ENCODE measurements at regions not wholly inside any gene's neighbourhood (a gene's known extent, or its start where the extent isn't known, plus 50 kb on each side); places are given as distances from the start of the nearest gene placed in this dataset.

DNA sequence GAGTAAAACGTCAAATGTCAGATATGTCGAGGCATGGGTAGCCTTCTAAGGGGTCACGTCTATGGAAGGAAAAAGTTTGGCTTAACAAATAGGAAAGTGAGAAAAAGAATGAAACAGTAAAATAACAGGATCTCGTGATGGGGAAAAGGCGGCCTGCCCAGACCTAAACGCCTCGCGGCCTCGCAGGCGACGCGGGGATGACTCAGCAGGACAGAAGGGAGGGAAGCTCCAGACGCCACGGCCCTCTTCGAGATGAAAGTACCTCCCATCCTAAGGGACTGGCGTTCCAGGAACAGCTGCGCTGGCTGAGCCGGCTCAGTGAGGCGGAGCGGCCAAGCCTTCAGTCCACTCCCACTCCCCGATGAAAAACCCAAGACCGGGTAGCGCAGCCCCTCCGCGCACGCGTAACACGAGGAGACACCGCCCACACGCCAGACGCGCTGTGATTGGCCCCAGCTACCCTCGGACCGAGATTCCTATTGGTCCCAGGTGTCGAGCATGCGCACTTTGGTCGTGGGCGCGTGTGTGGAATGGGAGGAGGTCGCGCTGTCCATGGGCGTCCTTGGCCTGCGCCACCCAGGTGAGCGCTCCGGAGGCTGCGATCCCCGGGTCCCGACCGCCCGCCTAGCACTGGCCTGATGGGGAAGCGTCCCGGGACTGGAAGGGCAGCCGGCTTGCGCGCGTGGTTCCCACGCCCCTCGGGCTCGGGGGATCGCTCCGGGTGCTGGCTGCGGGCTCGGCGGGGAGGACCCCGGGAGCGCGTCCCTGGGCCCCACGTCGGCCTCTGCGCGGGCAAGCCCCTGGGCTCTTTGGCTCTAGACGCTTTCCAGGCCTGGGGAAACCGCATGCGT, 588.5 kb downstream of the MTRR start (continued):
- TF ChIP-seq SNAPC2 (CRISPR knock-in tag; IDR thresholded peaks at IDR 0.05) (no peak), SP2 (CRISPR knock-in tag; IDR thresholded peaks at IDR 0.05) (peak; percentile 80), ZNF264 (CRISPR knock-in tag; IDR thresholded peaks at IDR 0.05) (no peak), NFYB (CRISPR knock-in tag; IDR thresholded peaks at IDR 0.05) (peak; percentile 82), IRX3 (CRISPR knock-in tag; IDR thresholded peaks at IDR 0.05; ENCODE audit: borderline replicate concordance, low read depth) (no peak), ISL2 (CRISPR knock-in tag; IDR thresholded peaks at IDR 0.05) (no peak), MAZ (IDR thresholded peaks at IDR 0.05; ENCODE audit: borderline replicate concordance, low read depth, low read length) (no peak), MAZ (CRISPR knock-in tag; IDR thresholded peaks at IDR 0.05; ENCODE audit: low read depth) (no peak; the same call in 1 of the 2 replicates), PHF20 (CRISPR knock-in tag; IDR thresholded peaks at IDR 0.05) (peak; percentile 58), ZNF761 (CRISPR knock-in tag; conservative IDR thresholded peaks at IDR 0.05) (peak; percentile 78), HDAC6 (IDR thresholded peaks at IDR 0.05; ENCODE audit: low read depth, low read length) (no peak), ETV6 (CRISPR knock-in tag; conservative IDR thresholded peaks at IDR 0.05) (no peak), HOXA7 (CRISPR knock-in tag; IDR thresholded peaks at IDR 0.05) (no peak), ZNF350 (CRISPR knock-in tag; IDR thresholded peaks at IDR 0.05; ENCODE audit: borderline replicate concordance, low read depth) (0 out of 2 replicates have a peak, but pooled peaks have one; percentile 36), RCOR2 (CRISPR knock-in tag; IDR thresholded peaks at IDR 0.05) (no peak), FOSL1 (CRISPR knock-in tag; IDR thresholded peaks at IDR 0.05; ENCODE audit: borderline replicate concordance) (peak; percentile 71; the same call in 1 of the 2 replicates), YEATS2 (CRISPR knock-in tag; IDR thresholded peaks at IDR 0.05; ENCODE audit: borderline replicate concordance) (peak; percentile 65; the same call in 1 of the 2 replicates), HNRNPLL (IDR thresholded peaks at IDR 0.05; ENCODE audit: low read depth, low read length, poor library complexity, severe bottlenecking) (peak; percentile 69), ZSCAN21 (CRISPR knock-in tag; IDR thresholded peaks at IDR 0.05; ENCODE audit: borderline replicate concordance) (no peak)
- TF ChIP-seq, protein P1, sequence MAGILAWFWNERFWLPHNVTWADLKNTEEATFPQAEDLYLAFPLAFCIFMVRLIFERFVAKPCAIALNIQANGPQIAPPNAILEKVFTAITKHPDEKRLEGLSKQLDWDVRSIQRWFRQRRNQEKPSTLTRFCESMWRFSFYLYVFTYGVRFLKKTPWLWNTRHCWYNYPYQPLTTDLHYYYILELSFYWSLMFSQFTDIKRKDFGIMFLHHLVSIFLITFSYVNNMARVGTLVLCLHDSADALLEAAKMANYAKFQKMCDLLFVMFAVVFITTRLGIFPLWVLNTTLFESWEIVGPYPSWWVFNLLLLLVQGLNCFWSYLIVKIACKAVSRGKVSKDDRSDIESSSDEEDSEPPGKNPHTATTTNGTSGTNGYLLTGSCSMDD (CRISPR knock-in tag; IDR thresholded peaks at IDR 0.05), result no peak
- TF ChIP-seq, protein P2, sequence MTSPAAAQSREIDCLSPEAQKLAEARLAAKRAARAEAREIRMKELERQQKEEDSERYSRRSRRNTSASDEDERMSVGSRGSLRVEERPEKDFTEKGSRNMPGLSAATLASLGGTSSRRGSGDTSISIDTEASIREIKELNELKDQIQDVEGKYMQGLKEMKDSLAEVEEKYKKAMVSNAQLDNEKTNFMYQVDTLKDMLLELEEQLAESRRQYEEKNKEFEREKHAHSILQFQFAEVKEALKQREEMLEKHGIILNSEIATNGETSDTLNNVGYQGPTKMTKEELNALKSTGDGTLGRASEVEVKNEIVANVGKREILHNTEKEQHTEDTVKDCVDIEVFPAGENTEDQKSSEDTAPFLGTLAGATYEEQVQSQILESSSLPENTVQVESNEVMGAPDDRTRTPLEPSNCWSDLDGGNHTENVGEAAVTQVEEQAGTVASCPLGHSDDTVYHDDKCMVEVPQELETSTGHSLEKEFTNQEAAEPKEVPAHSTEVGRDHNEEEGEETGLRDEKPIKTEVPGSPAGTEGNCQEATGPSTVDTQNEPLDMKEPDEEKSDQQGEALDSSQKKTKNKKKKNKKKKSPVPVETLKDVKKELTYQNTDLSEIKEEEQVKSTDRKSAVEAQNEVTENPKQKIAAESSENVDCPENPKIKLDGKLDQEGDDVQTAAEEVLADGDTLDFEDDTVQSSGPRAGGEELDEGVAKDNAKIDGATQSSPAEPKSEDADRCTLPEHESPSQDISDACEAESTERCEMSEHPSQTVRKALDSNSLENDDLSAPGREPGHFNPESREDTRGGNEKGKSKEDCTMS (CRISPR knock-in tag; conservative IDR thresholded peaks at IDR 0.05), result no peak
- TF ChIP-seq, protein P3, sequence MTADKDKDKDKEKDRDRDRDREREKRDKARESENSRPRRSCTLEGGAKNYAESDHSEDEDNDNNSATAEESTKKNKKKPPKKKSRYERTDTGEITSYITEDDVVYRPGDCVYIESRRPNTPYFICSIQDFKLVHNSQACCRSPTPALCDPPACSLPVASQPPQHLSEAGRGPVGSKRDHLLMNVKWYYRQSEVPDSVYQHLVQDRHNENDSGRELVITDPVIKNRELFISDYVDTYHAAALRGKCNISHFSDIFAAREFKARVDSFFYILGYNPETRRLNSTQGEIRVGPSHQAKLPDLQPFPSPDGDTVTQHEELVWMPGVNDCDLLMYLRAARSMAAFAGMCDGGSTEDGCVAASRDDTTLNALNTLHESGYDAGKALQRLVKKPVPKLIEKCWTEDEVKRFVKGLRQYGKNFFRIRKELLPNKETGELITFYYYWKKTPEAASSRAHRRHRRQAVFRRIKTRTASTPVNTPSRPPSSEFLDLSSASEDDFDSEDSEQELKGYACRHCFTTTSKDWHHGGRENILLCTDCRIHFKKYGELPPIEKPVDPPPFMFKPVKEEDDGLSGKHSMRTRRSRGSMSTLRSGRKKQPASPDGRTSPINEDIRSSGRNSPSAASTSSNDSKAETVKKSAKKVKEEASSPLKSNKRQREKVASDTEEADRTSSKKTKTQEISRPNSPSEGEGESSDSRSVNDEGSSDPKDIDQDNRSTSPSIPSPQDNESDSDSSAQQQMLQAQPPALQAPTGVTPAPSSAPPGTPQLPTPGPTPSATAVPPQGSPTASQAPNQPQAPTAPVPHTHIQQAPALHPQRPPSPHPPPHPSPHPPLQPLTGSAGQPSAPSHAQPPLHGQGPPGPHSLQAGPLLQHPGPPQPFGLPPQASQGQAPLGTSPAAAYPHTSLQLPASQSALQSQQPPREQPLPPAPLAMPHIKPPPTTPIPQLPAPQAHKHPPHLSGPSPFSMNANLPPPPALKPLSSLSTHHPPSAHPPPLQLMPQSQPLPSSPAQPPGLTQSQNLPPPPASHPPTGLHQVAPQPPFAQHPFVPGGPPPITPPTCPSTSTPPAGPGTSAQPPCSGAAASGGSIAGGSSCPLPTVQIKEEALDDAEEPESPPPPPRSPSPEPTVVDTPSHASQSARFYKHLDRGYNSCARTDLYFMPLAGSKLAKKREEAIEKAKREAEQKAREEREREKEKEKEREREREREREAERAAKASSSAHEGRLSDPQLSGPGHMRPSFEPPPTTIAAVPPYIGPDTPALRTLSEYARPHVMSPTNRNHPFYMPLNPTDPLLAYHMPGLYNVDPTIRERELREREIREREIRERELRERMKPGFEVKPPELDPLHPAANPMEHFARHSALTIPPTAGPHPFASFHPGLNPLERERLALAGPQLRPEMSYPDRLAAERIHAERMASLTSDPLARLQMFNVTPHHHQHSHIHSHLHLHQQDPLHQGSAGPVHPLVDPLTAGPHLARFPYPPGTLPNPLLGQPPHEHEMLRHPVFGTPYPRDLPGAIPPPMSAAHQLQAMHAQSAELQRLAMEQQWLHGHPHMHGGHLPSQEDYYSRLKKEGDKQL (CRISPR knock-in tag; IDR thresholded peaks at IDR 0.05; ENCODE audit: low read depth), result no peak
